Smooth muscle cell (in vitro differentiated cells): ENCODE measurements at regions not wholly inside any gene's neighbourhood (a gene's known extent, or its start where the extent isn't known, plus 50 kb on each side); places are given as distances from the start of the nearest gene placed in this dataset.

Experiments
- DNase-seq: peaks from one replicate; lab custom pipeline; 2025; ENCODE audit not compliant: unreplicated experiment; lab: John Stamatoyannopoulos, UW
- H2AFZ ChIP-seq: fragments of 200-600 bp; sonication (generic); 2 replicates; pipeline ENCODE4 v1.6.0; 2016; ENCODE audit warnings: antibody characterized with exemption, low read depth, mild to moderate bottlenecking
- H3F3A ChIP-seq: fragments of 200-600 bp; sonication (generic); 2 replicates; pipeline ENCODE4 v1.6.0; 2017; ENCODE audit warnings: antibody characterized with exemption, low read depth
- H3K27ac ChIP-seq: fragments of 200-600 bp; sonication (generic); 2 replicates; pipeline ENCODE4 v1.5.1; 2016; ENCODE audit warnings: low read depth, mild to moderate bottlenecking
- H3K27me3 ChIP-seq: fragments of 200-600 bp; sonication (generic); 2 replicates; pipeline ENCODE4 v1.6.1; 2016; ENCODE audit warnings: low read depth, mild to moderate bottlenecking
- H3K36me3 ChIP-seq: fragments of 200-600 bp; sonication (generic); 2 replicates; pipeline ENCODE4 v1.5.1; 2016; ENCODE audit warnings: low read depth
- H3K4me1 ChIP-seq: fragments of 200-600 bp; sonication (generic); 2 replicates; pipeline ENCODE4 v1.5.1; 2016; ENCODE audit warnings: low read depth
- H3K4me2 ChIP-seq: fragments of 200-600 bp; sonication (generic); 2 replicates; pipeline ENCODE4 v1.6.0; 2016; ENCODE audit warnings: mild to moderate bottlenecking
- H3K4me3 ChIP-seq: fragments of 200-600 bp; sonication (generic); 2 replicates; pipeline ENCODE4 v1.5.1; 2016; ENCODE audit warnings: mild to moderate bottlenecking
- H3K79me2 ChIP-seq: fragments of 200-600 bp; sonication (generic); 2 replicates; pipeline ENCODE4 v1.6.0; 2016; ENCODE audit warnings: low read depth, mild to moderate bottlenecking
- H3K9ac ChIP-seq: fragments of 200-600 bp; sonication (generic); 2 replicates; pipeline ENCODE4 v1.6.0; 2016; ENCODE audit warnings: low read depth
- H3K9me3 ChIP-seq: fragments of 200-600 bp; sonication (generic); replicated peaks from 2 replicates; pipeline ENCODE4 v1.5.1; 2016; ENCODE audit warnings: low read depth
- H4K20me1 ChIP-seq: fragments of 200-600 bp; sonication (generic); 2 replicates; pipeline ENCODE4 v1.6.0; 2016; ENCODE audit warnings: low read depth
- CTCF ChIP-seq: fragments of 200-600 bp; sonication (generic); IDR thresholded peaks from 2 replicates; pipeline ENCODE4 v1.5.1; 2017; ENCODE audit warnings: borderline replicate concordance, mild to moderate bottlenecking, antibody characterized with exemption; ENCODE audit not compliant: insufficient read depth, poor library complexity, severe bottlenecking
- WGBS: methylation state at CpG from one replicate; pipeline ENCODE4 v1.1.7; 2016; ENCODE audit warnings: low lambda C conversion rate; 5-methylcytosine and 5-hydroxymethylcytosine counted together

GRCh38 chr6:76803038-76803580, 660.2 kb downstream of the HTR1B start:
- WGBS = 87% methylated on average over 5 of the region's 5 CpGs
- Histone ChIP-seq H3K4me3 (no peak overlapping the region), H3K9ac (no peak overlapping the region)

GRCh38 chr6:76792394-76792793, 670.9 kb downstream of the HTR1B start:
- 41% methylated on average over 1 of the region's 1 CpG for WGBS
- H3K4me1 ChIP-seq = no peaks in the 10 kb centered on the region
- no peaks in the 10 kb centered on the region for H3K36me3 ChIP-seq
- no peak overlapping the region for H3K4me3 ChIP-seq
- H3K9me3 ChIP-seq = no peaks in the 10 kb centered on the region
- H3K27ac ChIP-seq = no peak overlapping the region
- no peaks in the 10 kb centered on the region for H4K20me1 ChIP-seq
- no peaks in the 10 kb centered on the region for H3K79me2 ChIP-seq
- no peak for TF ChIP-seq CTCF
- no peak overlapping the region for H2AFZ ChIP-seq
- no peaks in the 10 kb centered on the region for H3K27me3 ChIP-seq
- peak overlapping the region; percentile 10 for H3K4me2 ChIP-seq
- H3K9ac ChIP-seq = no peak overlapping the region
- no peak for DNase-seq
- H3F3A ChIP-seq = no peaks in the 10 kb centered on the region

More at GRCh38 chr6:76803038-76803580, 660.2 kb downstream of the HTR1B start:
- Histone ChIP-seq H2AFZ (no peak overlapping the region), H3K36me3 (no peaks in the 10 kb centered on the region), H4K20me1 (no peaks in the 10 kb centered on the region), H3K9me3 (no peaks in the 10 kb centered on the region), H3K4me2 (no peak overlapping the region), H3K27me3 (no peaks in the 10 kb centered on the region), H3K27ac (no peak overlapping the region), H3K79me2 (no peaks in the 10 kb centered on the region), H3F3A (no peaks in the 10 kb centered on the region), H3K4me1 (no peaks in the 10 kb centered on the region)
- DNase-seq = no peak
- no peak for TF ChIP-seq CTCF

- no peak for TF ChIP-seq CTCF
- H3K4me1 ChIP-seq = no peaks in the 10 kb centered on the region
- no peak overlapping the region for H3K4me3 ChIP-seq
- DNase-seq = no peak
- no peak overlapping the region for H3K4me2 ChIP-seq
- H3K9me3 ChIP-seq = no peaks in the 10 kb centered on the region
- H3K27me3 ChIP-seq = no peaks in the 10 kb centered on the region
- no peaks in the 10 kb centered on the region for H3K79me2 ChIP-seq
- H3K9ac ChIP-seq = no peak overlapping the region
- H3K36me3 ChIP-seq = no peaks in the 10 kb centered on the region
- no peak overlapping the region for H2AFZ ChIP-seq
- no peaks in the 10 kb centered on the region for H4K20me1 ChIP-seq
- no peaks in the 10 kb centered on the region for H3F3A ChIP-seq
- no peak overlapping the region for H3K27ac ChIP-seq
Measured at GRCh38 chr6:76790881-76791280, 672.4 kb downstream of the HTR1B start.

- no peaks in the 10 kb centered on the region for H3F3A ChIP-seq
- no peak overlapping the region for H3K27ac ChIP-seq
- H3K4me2 ChIP-seq = no peak overlapping the region
- no peak for DNase-seq
- H3K4me3 ChIP-seq = no peak overlapping the region
- H4K20me1 ChIP-seq = no peaks in the 10 kb centered on the region
- H3K4me1 ChIP-seq = no peaks in the 10 kb centered on the region
- no peaks in the 10 kb centered on the region for H3K27me3 ChIP-seq
- H2AFZ ChIP-seq = no peak overlapping the region
- no peaks in the 10 kb centered on the region for H3K79me2 ChIP-seq
- WGBS = 92% methylated on average over 4 of the region's 4 CpGs
- H3K36me3 ChIP-seq = no peaks in the 10 kb centered on the region
- TF ChIP-seq CTCF = no peak
- H3K9ac ChIP-seq = no peak overlapping the region
- H3K9me3 ChIP-seq = no peaks in the 10 kb centered on the region
Measured at GRCh38 chr6:76790045-76790796, 673.1 kb downstream of the HTR1B start.
